ENCODE measurements at regions not wholly inside any gene's neighbourhood (a gene's known extent, or its start where the extent isn't known, plus 50 kb on each side); places are given as distances from the start of the nearest gene placed in this dataset.

GRCh38 chr12:38151991-38152700, 164.4 kb upstream of the ALG10B start:
- Histone ChIP-seq H3K36me3 (ENCODE audit: control insufficient read depth, insufficient read depth, low read length) (no peaks in the 10 kb centered on the region), H3K4me3 (replicated peaks; ENCODE audit: low read depth, low read length) (no peak overlapping the region), H3K27me3 (replicated peaks; ENCODE audit: control insufficient read depth, insufficient read depth, low read length) (no peaks in the 10 kb centered on the region)
- no peak for TF ChIP-seq CTCF (IDR thresholded peaks at IDR 0.05; ENCODE audit: insufficient read depth, low read length, poor library complexity, severe bottlenecking)
- DNase-seq (ENCODE audit: extremely low read depth, insufficient read length) = no peak

GRCh38 chr12:38152816-38153736, 163.5 kb upstream of the ALG10B start:
- Histone ChIP-seq H3K36me3 (ENCODE audit: control insufficient read depth, insufficient read depth, low read length) (no peaks in the 10 kb centered on the region), H3K4me3 (replicated peaks; ENCODE audit: low read depth, low read length) (no peak overlapping the region), H3K27me3 (replicated peaks; ENCODE audit: control insufficient read depth, insufficient read depth, low read length) (no peaks in the 10 kb centered on the region)
- no peak for TF ChIP-seq CTCF (IDR thresholded peaks at IDR 0.05; ENCODE audit: insufficient read depth, low read length, poor library complexity, severe bottlenecking)
- no peak for DNase-seq (ENCODE audit: extremely low read depth, insufficient read length)

GRCh38 chr12:38153737-38154061, 162.9 kb upstream of the ALG10B start:
- no peak for DNase-seq (ENCODE audit: extremely low read depth, insufficient read length)
- H3K4me3 ChIP-seq (replicated peaks; ENCODE audit: low read depth, low read length) = no peak overlapping the region
- no peaks in the 10 kb centered on the region for H3K27me3 ChIP-seq (replicated peaks; ENCODE audit: control insufficient read depth, insufficient read depth, low read length)
- no peaks in the 10 kb centered on the region for H3K36me3 ChIP-seq (ENCODE audit: control insufficient read depth, insufficient read depth, low read length)
- TF ChIP-seq CTCF (IDR thresholded peaks at IDR 0.05; ENCODE audit: insufficient read depth, low read length, poor library complexity, severe bottlenecking) = no peak

- no peak for TF ChIP-seq CTCF (IDR thresholded peaks at IDR 0.05; ENCODE audit: insufficient read depth, low read length, poor library complexity, severe bottlenecking)
- Histone ChIP-seq H3K4me3 (replicated peaks; ENCODE audit: low read depth, low read length) (no peak overlapping the region), H3K27me3 (replicated peaks; ENCODE audit: control insufficient read depth, insufficient read depth, low read length) (no peaks in the 10 kb centered on the region), H3K36me3 (ENCODE audit: control insufficient read depth, insufficient read depth, low read length) (no peaks in the 10 kb centered on the region)
- no peak for DNase-seq (ENCODE audit: extremely low read depth, insufficient read length)
Measured at GRCh38 chr12:38154096-38155019, 162.2 kb upstream of the ALG10B start.

GRCh38 chr12:38155020-38155395, 161.6 kb upstream of the ALG10B start:
- no peak for TF ChIP-seq CTCF (IDR thresholded peaks at IDR 0.05; ENCODE audit: insufficient read depth, low read length, poor library complexity, severe bottlenecking)
- H3K36me3 ChIP-seq (ENCODE audit: control insufficient read depth, insufficient read depth, low read length) = no peaks in the 10 kb centered on the region
- no peak overlapping the region for H3K4me3 ChIP-seq (replicated peaks; ENCODE audit: low read depth, low read length)
- DNase-seq (ENCODE audit: extremely low read depth, insufficient read length) = no peak
- H3K27me3 ChIP-seq (replicated peaks; ENCODE audit: control insufficient read depth, insufficient read depth, low read length) = no peaks in the 10 kb centered on the region

Data from GM06990 (cell line).